GM12878 (cell line): ENCODE measurements at regions not wholly inside any gene's neighbourhood (a gene's known extent, or its start where the extent isn't known, plus 50 kb on each side); places are given as distances from the start of the nearest gene placed in this dataset.

ENCODE experiments used
- ATAC-seq: fragments of 200-7000 bp; cut with Tn5 transposase; 3 replicates; pipeline ENCODE4 v1.9.1; 2020; ENCODE audit warnings: mild to moderate bottlenecking, moderate library complexity
- BruUV-seq: library from RNA; stranded (reverse); fragments of 400-500 nt; replicated peaks from 2 replicates; lab custom pipeline; 2021; lab: Mats Ljungman, UMichigan
- CTCF ChIA-PET: fragments of 300-600 bp; sonication (Branson Sonifier 250); formaldehyde crosslinking; extraction: SDS; loops from one replicate; lab custom pipeline; 2021; ENCODE audit warnings: inconsistent platforms; lab: Yijun Ruan, JAX
- POLR2A ChIA-PET: fragments of 350-600 bp; formaldehyde crosslinking; extraction: SDS; loops from one replicate; lab custom pipeline; 2021; ENCODE audit warnings: inconsistent platforms; lab: Charles Lee
- RAD21 ChIA-PET: fragments of 300-600 bp; sonication (Branson Sonifier 250); formaldehyde crosslinking; loops from one replicate; lab custom pipeline; 2023; ENCODE audit warnings: antibody characterized with exemption; ENCODE audit not compliant: unreplicated experiment; lab: Charles Lee
- SMC1A ChIA-PET: fragments of 300-600 bp; sonication (Branson Sonifier 250); formaldehyde crosslinking; loops from one replicate; lab custom pipeline; 2023; ENCODE audit not compliant: unreplicated experiment, uncharacterized antibody; lab: Charles Lee
- DNase-seq: peaks from one replicate; pipeline ENCODE4 v3.0.0-alpha.2; 2011; ENCODE audit warnings: low read depth, low spot score
- FAIRE-seq: peaks from 3 replicates; lab custom pipeline; 2011; peaks lifted over from hg19 to GRCh38; lab: Jason Lieb, UNC
- H2AFZ ChIP-seq: 2 replicates; pipeline ENCODE4 v1.6.0; 2011; ENCODE audit warnings: low read depth, low read length, control low read depth; ENCODE audit not compliant: control insufficient read depth
- H3K27ac ChIP-seq: 2 replicates; pipeline ENCODE4 v1.5.1; 2011; ENCODE audit warnings: control low read depth; ENCODE audit not compliant: control insufficient read depth, insufficient read depth
- H3K27me3 ChIP-seq, 2 experiments: replicated peaks in 1 of 2; 2 replicates each; pipeline versions ENCODE4 v1.6.0 to v1.6.1; 2011; ENCODE audit warnings: low read length in 1 of 2; ENCODE audit not compliant: control insufficient read depth in 2 of 2, insufficient read depth in 2 of 2
- H3K36me3 ChIP-seq, 2 experiments: 2 replicates each; pipeline ENCODE4 v1.5.1; 2011; ENCODE audit warnings: low read length in 1 of 2; ENCODE audit not compliant: control insufficient read depth in 2 of 2, insufficient read depth in 2 of 2
- H3K4me1 ChIP-seq: 2 replicates; pipeline ENCODE4 v1.6.1; 2011; ENCODE audit warnings: mild to moderate bottlenecking, low read length, moderate library complexity, mixed read lengths; ENCODE audit not compliant: control insufficient read depth, insufficient read depth
- H3K4me2 ChIP-seq: 2 replicates; pipeline ENCODE4 v1.6.0; 2011; ENCODE audit warnings: control low read depth; ENCODE audit not compliant: control insufficient read depth, insufficient read depth
- H3K4me3 ChIP-seq: fragments of 200-600 bp; sonication (generic); 2 replicates; pipeline ENCODE4 v1.5.1; 2016
- H3K79me2 ChIP-seq: 2 replicates; pipeline ENCODE4 v1.6.0; 2011; ENCODE audit warnings: low read length; ENCODE audit not compliant: control insufficient read depth, insufficient read depth
- H3K9ac ChIP-seq: 2 replicates; pipeline ENCODE4 v1.8.0; 2011; ENCODE audit warnings: low read length, control low read depth, mixed read lengths; ENCODE audit not compliant: control insufficient read depth, insufficient read depth
- H3K9me3 ChIP-seq: replicated peaks from 3 replicates; pipeline ENCODE4 v1.5.1; 2011; ENCODE audit warnings: mild to moderate bottlenecking, low read length; ENCODE audit not compliant: control insufficient read depth, insufficient read depth
- H4K20me1 ChIP-seq: 2 replicates; pipeline ENCODE4 v1.6.0; 2011; ENCODE audit not compliant: control insufficient read depth, insufficient read depth
- BCL11A ChIP-seq: IDR thresholded peaks from 2 replicates; pipeline ENCODE4 v1.6.1; 2011; ENCODE audit warnings: low read depth, low read length
- CUX1 ChIP-seq: IDR thresholded peaks from 2 replicates; pipeline ENCODE4 v1.6.1; 2012; ENCODE audit warnings: improper control_type of control experiment, low read depth, low read length; ENCODE audit not compliant: insufficient replicate concordance
- MAX ChIP-seq: IDR thresholded peaks from 2 replicates; pipeline ENCODE4 v1.6.1; 2012; ENCODE audit warnings: low read depth, low read length, improper control_type of control experiment
- NFYA ChIP-seq: IDR thresholded peaks from 2 replicates; pipeline ENCODE4 v1.6.1; 2011; ENCODE audit warnings: low read depth, mild to moderate bottlenecking, low read length, improper control_type of control experiment, borderline replicate concordance
- POLR2A ChIP-seq: IDR thresholded peaks from 2 replicates; pipeline ENCODE4 v1.6.1; 2011; ENCODE audit warnings: low read depth, mild to moderate bottlenecking, low read length
- RAD21 ChIP-seq: IDR thresholded peaks from 2 replicates; pipeline ENCODE4 v1.6.1; 2011; ENCODE audit warnings: mild to moderate bottlenecking, low read depth, low read length, moderate library complexity; ENCODE audit not compliant: insufficient read depth
- SKIL ChIP-seq: fragments of 450-650 bp; IDR thresholded peaks from 2 replicates; pipeline ENCODE4 v1.6.1; 2017; ENCODE audit warnings: mild to moderate bottlenecking, low read depth, inconsistent platforms; ENCODE audit not compliant: poor library complexity, severe bottlenecking
- SPI1 ChIP-seq: IDR thresholded peaks from 2 replicates; pipeline ENCODE4 v1.6.1; 2011; ENCODE audit warnings: low read depth, mild to moderate bottlenecking, low read length, moderate library complexity, borderline replicate concordance; ENCODE audit not compliant: insufficient read depth
- SUPT20H ChIP-seq: IDR thresholded peaks from 2 replicates; pipeline ENCODE4 v1.6.1; 2011; ENCODE audit warnings: low read depth, mild to moderate bottlenecking, low read length, moderate library complexity, borderline replicate concordance; ENCODE audit not compliant: control insufficient read depth
- in situ Hi-C: fragments of 300-500 bp; cut with MboI; formaldehyde crosslinking; loops from 9 replicates; pipeline ENCODE4 v1.14.3; 2018; ENCODE audit warnings: mixed read lengths
- intact Hi-C: fragments of 100-400 bp; cut with micrococcal nuclease; formaldehyde crosslinking; loops from one replicate; pipeline ENCODE4 v1.14.2; 2022; ENCODE audit not compliant: unreplicated experiment

- TF ChIP-seq CUX1 = no peak
- TF ChIP-seq SUPT20H = no peak
- no peak for TF ChIP-seq SPI1
These were observed 570.7 kb downstream of the HTR1B start (continued) for GRCh38 chr6:76892542-76892941.

GRCh38 chr6:76888351-76888750 is 574.9 kb downstream of the HTR1B start:
- RAD21 ChIA-PET = no interaction called here
- Histone ChIP-seq H4K20me1 (no peaks in the 10 kb centered on the region), H3K9ac (no peak overlapping the region), H3K79me2 (no peaks in the 10 kb centered on the region), H2AFZ (no peak overlapping the region), H3K4me2 (no peak overlapping the region), H3K4me1 (no peaks in the 10 kb centered on the region), H3K9me3 (no peaks in the 10 kb centered on the region), H3K27me3 (no peaks in the 10 kb centered on the region), H3K4me3 (no peak overlapping the region), H3K36me3 (no peaks in the 10 kb centered on the region), H3K27ac (no peak overlapping the region)
- no TSS peak for BruUV-seq
- CTCF ChIA-PET = interaction anchor here (2.3 kb wide), 1 partner anchor 26 kb away, joined by 8 read pairs; no protein-coding TSS in a partner anchor
- SMC1A ChIA-PET = interaction anchor here (1.6 kb wide), 1 partner anchor 57 kb away, joined by 3 read pairs; no protein-coding TSS in a partner anchor
- no peak for ATAC-seq
- in situ Hi-C loops = no loop called here
- DNase-seq = no peak
- FAIRE-seq = no peak
- POLR2A ChIA-PET = no interaction called here
- intact Hi-C loops = no loop called here
- TF ChIP-seq RAD21 = no peak
- no peak for TF ChIP-seq CUX1
- TF ChIP-seq POLR2A = no peak
- TF ChIP-seq NFYA = no peak
- no peak for TF ChIP-seq MAX
- TF ChIP-seq SKIL = no peak
- TF ChIP-seq BCL11A = no peak
